ENCODE measurements at regions not wholly inside any gene's neighbourhood (a gene's known extent, or its start where the extent isn't known, plus 50 kb on each side); places are given as distances from the start of the nearest gene placed in this dataset.

DNA sequence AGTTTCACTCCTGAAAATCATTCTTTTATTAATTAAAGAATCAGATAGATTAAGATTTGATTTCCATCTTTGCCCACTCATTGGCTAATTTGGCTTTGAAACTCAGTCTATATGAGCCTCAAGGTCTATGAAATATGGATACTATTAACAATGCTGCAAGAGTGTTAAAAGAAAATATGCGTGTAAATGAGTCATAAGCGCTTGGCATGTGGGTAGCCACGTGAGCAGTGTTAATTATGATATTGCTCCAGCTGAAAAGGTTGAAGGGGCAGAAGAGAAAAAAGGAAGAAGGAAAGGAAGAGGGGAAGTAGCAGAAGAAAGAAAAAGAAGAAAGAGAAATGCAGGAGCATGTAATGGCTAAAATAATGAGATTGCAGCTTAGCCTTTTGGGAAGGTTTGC is 151.4 kb downstream of the CHRM3 start:
- no peak overlapping the region for H3K4me2 ChIP-seq (ENCODE audit: low read length)
- H3K79me1 ChIP-seq (ENCODE audit: low read length): no peaks in the 10 kb centered on the region
- no peak overlapping the region for H2BK5ac ChIP-seq (ENCODE audit: low read depth, low read length, poor library complexity)
- no peak overlapping the region for H2AFZ ChIP-seq (ENCODE audit: insufficient read depth, low read length, poor library complexity)
- no peak overlapping the region for H3K14ac ChIP-seq (ENCODE audit: low read length)
- no peak overlapping the region for H3K18ac ChIP-seq (ENCODE audit: low read length)
- no peak overlapping the region for H2BK120ac ChIP-seq (ENCODE audit: insufficient read depth, low read length, poor library complexity)
- peak; percentile 21 to 63 for DNase-seq
- no peak overlapping the region for H3K9ac ChIP-seq (ENCODE audit: low read length)
- no peak overlapping the region for H2BK12ac ChIP-seq (ENCODE audit: low read length)
- no peak overlapping the region for H3K4ac ChIP-seq (ENCODE audit: low read depth, low read length)
- no peak overlapping the region for H2AK5ac ChIP-seq (ENCODE audit: low read length)
- no peaks in the 10 kb centered on the region for H3K36me3 ChIP-seq (ENCODE audit: control insufficient read depth in 1 of 2, insufficient read depth in 2 of 2, low read length in 2 of 2)
- no peaks in the 10 kb centered on the region for H3K27me3 ChIP-seq (ENCODE audit: insufficient read depth, low read length)
- H3K23ac ChIP-seq (ENCODE audit: low read length): no peak overlapping the region
- no CpG with 5 or more reads among the region's 3 CpGs for WGBS (ENCODE audit: extremely low coverage, insufficient coverage, insufficient read length)
- no peak overlapping the region for H3K4me3 ChIP-seq (ENCODE audit: low read depth, low read length)
- no peak overlapping the region for H4K91ac ChIP-seq (ENCODE audit: low read depth, low read length)
- H3K79me2 ChIP-seq (ENCODE audit: control insufficient read depth, insufficient read depth, low read length, poor library complexity): no peaks in the 10 kb centered on the region
- H3K27ac ChIP-seq (ENCODE audit: low read depth, low read length): no peak overlapping the region
- H4K8ac ChIP-seq (ENCODE audit: low read depth, low read length): no peak overlapping the region
- peaks cover 0 to 3% of the 10 kb centered on the region in 2 experiments for H3K4me1 ChIP-seq (ENCODE audit: control insufficient read depth in 1 of 2, insufficient read depth in 2 of 2, low read length in 2 of 2)
- no peaks in the 10 kb centered on the region for H3K9me3 ChIP-seq (ENCODE audit: insufficient read depth, low read depth, low read length)
- no peak overlapping the region for H4K12ac ChIP-seq (ENCODE audit: low read depth, low read length)

DNA sequence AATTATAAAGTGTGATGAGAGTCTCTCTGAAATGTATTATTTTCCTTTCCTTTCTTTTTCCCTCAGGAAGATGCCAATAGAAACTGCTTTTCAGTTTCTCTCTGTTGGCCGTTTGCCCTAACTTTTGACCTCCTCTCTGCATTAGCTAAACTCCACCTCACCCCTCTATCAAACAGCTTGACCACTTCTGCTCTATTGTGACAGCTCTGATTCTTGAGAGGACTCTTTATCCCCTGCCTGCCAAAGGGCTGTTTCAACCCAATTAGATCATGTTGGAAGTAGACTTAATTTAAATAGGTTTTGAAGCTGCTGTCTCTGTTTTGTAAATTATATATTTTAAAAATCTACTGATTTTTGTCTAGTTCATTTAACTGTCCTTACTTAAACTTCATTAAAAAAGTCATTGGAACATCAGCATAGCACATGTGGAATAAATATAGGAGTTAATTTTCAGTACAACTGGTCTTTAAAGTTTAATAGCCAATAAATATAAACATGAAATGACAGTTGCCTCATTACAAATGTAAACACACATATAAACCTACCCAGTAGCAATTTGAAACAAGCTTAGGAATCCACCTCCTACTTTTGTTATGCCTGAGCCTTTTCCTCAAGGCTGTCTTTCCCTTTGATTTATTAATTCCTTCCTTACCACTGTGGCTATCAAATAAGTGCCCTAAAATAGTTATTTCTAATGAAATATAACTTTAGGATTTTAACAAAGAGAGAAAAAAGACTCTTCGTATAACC is 152.0 kb downstream of the CHRM3 start:
- no peak overlapping the region for H2BK12ac ChIP-seq (ENCODE audit: low read length)
- no peak overlapping the region for H2AK5ac ChIP-seq (ENCODE audit: low read length)
- no peak overlapping the region for H2AFZ ChIP-seq (ENCODE audit: insufficient read depth, low read length, poor library complexity)
- H3K4ac ChIP-seq (ENCODE audit: low read depth, low read length): no peak overlapping the region
- no peaks in the 10 kb centered on the region for H3K9me3 ChIP-seq (ENCODE audit: insufficient read depth, low read depth, low read length)
- no peak overlapping the region for H3K4me3 ChIP-seq (ENCODE audit: low read depth, low read length)
- H4K8ac ChIP-seq (ENCODE audit: low read depth, low read length): no peak overlapping the region
- H2BK5ac ChIP-seq (ENCODE audit: low read depth, low read length, poor library complexity): no peak overlapping the region
- no peak overlapping the region for H3K4me2 ChIP-seq (ENCODE audit: low read length)
- no peaks in the 10 kb centered on the region for H3K36me3 ChIP-seq (ENCODE audit: control insufficient read depth in 1 of 2, insufficient read depth in 2 of 2, low read length in 2 of 2)
- no peaks in the 10 kb centered on the region for H3K27me3 ChIP-seq (ENCODE audit: insufficient read depth, low read length)
- H3K79me2 ChIP-seq (ENCODE audit: control insufficient read depth, insufficient read depth, low read length, poor library complexity): no peaks in the 10 kb centered on the region
- H2BK120ac ChIP-seq (ENCODE audit: insufficient read depth, low read length, poor library complexity): no peak overlapping the region
- H3K14ac ChIP-seq (ENCODE audit: low read length): no peak overlapping the region
- no peak overlapping the region for H4K12ac ChIP-seq (ENCODE audit: low read depth, low read length)
- no peak overlapping the region for H4K91ac ChIP-seq (ENCODE audit: low read depth, low read length)
- H3K9ac ChIP-seq (ENCODE audit: low read length): no peak overlapping the region
- no peak for DNase-seq
- H3K4me1 ChIP-seq (ENCODE audit: control insufficient read depth in 1 of 2, insufficient read depth in 2 of 2, low read length in 2 of 2): peaks cover 0 to 3% of the 10 kb centered on the region in 2 experiments
- no peak overlapping the region for H3K23ac ChIP-seq (ENCODE audit: low read length)
- H3K18ac ChIP-seq (ENCODE audit: low read length): no peak overlapping the region
- no peak overlapping the region for H3K27ac ChIP-seq (ENCODE audit: low read depth, low read length)
- H3K79me1 ChIP-seq (ENCODE audit: low read length): no peaks in the 10 kb centered on the region
- no CpG with 5 or more reads among the region's 2 CpGs for WGBS (ENCODE audit: extremely low coverage, insufficient coverage, insufficient read length)

DNA sequence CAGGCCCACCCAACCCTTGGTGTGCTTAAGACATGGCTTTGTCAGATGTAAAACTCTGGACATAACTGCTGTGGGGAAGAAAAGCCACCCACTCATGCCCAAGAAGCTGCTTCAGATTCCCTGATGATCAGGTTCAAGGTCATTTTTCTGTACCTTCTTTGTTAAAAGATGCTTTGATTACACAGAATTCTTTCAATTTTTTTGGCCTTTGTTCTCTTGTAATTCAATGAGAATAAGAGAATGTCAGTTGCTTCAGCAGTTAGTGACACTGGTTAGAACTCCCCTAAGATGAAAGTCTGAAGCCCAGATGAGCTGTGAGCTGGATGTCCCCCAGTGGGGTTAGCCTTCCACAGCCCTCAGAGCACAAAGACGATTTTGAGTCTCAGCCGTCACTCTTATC is 152.7 kb downstream of the CHRM3 start:
- Histone ChIP-seq H3K27ac (ENCODE audit: low read depth, low read length) (no peak overlapping the region), H2AFZ (ENCODE audit: insufficient read depth, low read length, poor library complexity) (no peak overlapping the region), H3K27me3 (ENCODE audit: insufficient read depth, low read length) (no peaks in the 10 kb centered on the region), H4K8ac (ENCODE audit: low read depth, low read length) (no peak overlapping the region), H4K12ac (ENCODE audit: low read depth, low read length) (no peak overlapping the region), H3K79me1 (ENCODE audit: low read length) (no peaks in the 10 kb centered on the region), H3K18ac (ENCODE audit: low read length) (no peak overlapping the region), H3K36me3 (ENCODE audit: control insufficient read depth in 1 of 2, insufficient read depth in 2 of 2, low read length in 2 of 2) (no peaks in the 10 kb centered on the region), H3K14ac (ENCODE audit: low read length) (no peak overlapping the region), H3K4me1 (ENCODE audit: control insufficient read depth in 1 of 2, insufficient read depth in 2 of 2, low read length in 2 of 2) (peaks cover 0 to 3% of the 10 kb centered on the region in 2 experiments), H2AK5ac (ENCODE audit: low read length) (no peak overlapping the region), H3K4ac (ENCODE audit: low read depth, low read length) (no peak overlapping the region), H2BK12ac (ENCODE audit: low read length) (no peak overlapping the region), H3K9me3 (ENCODE audit: insufficient read depth, low read depth, low read length) (no peaks in the 10 kb centered on the region), H3K4me3 (ENCODE audit: low read depth, low read length) (no peak overlapping the region), H2BK5ac (ENCODE audit: low read depth, low read length, poor library complexity) (no peak overlapping the region), H2BK120ac (ENCODE audit: insufficient read depth, low read length, poor library complexity) (no peak overlapping the region), H3K4me2 (ENCODE audit: low read length) (no peak overlapping the region), H3K23ac (ENCODE audit: low read length) (no peak overlapping the region), H3K9ac (ENCODE audit: low read length) (no peak overlapping the region), H4K91ac (ENCODE audit: low read depth, low read length) (no peak overlapping the region), H3K79me2 (ENCODE audit: control insufficient read depth, insufficient read depth, low read length, poor library complexity) (no peaks in the 10 kb centered on the region)
- no peak for DNase-seq
- no CpG with 5 or more reads among the region's 2 CpGs for WGBS (ENCODE audit: extremely low coverage, insufficient coverage, insufficient read length)

DNA sequence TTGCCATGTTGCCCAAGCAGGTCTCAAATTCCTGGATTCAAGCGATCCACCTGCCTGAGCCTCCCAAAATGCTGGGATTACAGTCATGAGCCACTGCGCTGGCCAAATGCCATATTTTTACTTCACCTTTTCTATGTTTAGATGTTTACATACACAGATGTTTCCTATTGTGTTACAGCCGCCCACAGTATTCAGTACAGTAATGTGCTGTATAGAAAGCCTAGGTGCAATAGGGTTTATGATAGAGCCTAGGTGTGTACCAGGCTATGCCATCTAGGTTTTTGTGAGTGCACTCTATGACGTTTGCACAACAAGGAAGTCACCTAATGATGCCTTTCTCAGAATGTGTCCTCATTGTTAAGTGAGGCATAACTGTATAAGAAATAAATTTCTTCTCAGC is 153.4 kb downstream of the CHRM3 start:
- Histone ChIP-seq H2BK12ac (ENCODE audit: low read length) (no peak overlapping the region), H3K14ac (ENCODE audit: low read length) (no peak overlapping the region), H2BK120ac (ENCODE audit: insufficient read depth, low read length, poor library complexity) (no peak overlapping the region), H3K79me1 (ENCODE audit: low read length) (no peaks in the 10 kb centered on the region), H3K4me1 (ENCODE audit: control insufficient read depth in 1 of 2, insufficient read depth in 2 of 2, low read length in 2 of 2) (peaks cover 0 to 3% of the 10 kb centered on the region in 2 experiments), H3K4ac (ENCODE audit: low read depth, low read length) (no peak overlapping the region), H3K9me3 (ENCODE audit: insufficient read depth, low read depth, low read length) (no peaks in the 10 kb centered on the region), H2AFZ (ENCODE audit: insufficient read depth, low read length, poor library complexity) (no peak overlapping the region), H3K9ac (ENCODE audit: low read length) (no peak overlapping the region), H3K18ac (ENCODE audit: low read length) (no peak overlapping the region), H3K4me2 (ENCODE audit: low read length) (no peak overlapping the region), H4K12ac (ENCODE audit: low read depth, low read length) (no peak overlapping the region), H2AK5ac (ENCODE audit: low read length) (no peak overlapping the region), H4K8ac (ENCODE audit: low read depth, low read length) (no peak overlapping the region), H3K27me3 (ENCODE audit: insufficient read depth, low read length) (no peaks in the 10 kb centered on the region), H2BK5ac (ENCODE audit: low read depth, low read length, poor library complexity) (no peak overlapping the region), H3K4me3 (ENCODE audit: low read depth, low read length) (no peak overlapping the region), H3K27ac (ENCODE audit: low read depth, low read length) (no peak overlapping the region), H3K23ac (ENCODE audit: low read length) (no peak overlapping the region), H3K36me3 (ENCODE audit: control insufficient read depth in 1 of 2, insufficient read depth in 2 of 2, low read length in 2 of 2) (no peaks in the 10 kb centered on the region), H4K91ac (ENCODE audit: low read depth, low read length) (no peak overlapping the region), H3K79me2 (ENCODE audit: control insufficient read depth, insufficient read depth, low read length, poor library complexity) (no peaks in the 10 kb centered on the region)
- WGBS (ENCODE audit: extremely low coverage, insufficient coverage, insufficient read length): no CpG with 5 or more reads among the region's 4 CpGs
- DNase-seq: no peak

Measured in trophoblast cell (in vitro differentiated cells and primary cell).